ENCODE measurements at regions not wholly inside any gene's neighbourhood (a gene's known extent, or its start where the extent isn't known, plus 50 kb on each side); places are given as distances from the start of the nearest gene placed in this dataset.

DNA sequence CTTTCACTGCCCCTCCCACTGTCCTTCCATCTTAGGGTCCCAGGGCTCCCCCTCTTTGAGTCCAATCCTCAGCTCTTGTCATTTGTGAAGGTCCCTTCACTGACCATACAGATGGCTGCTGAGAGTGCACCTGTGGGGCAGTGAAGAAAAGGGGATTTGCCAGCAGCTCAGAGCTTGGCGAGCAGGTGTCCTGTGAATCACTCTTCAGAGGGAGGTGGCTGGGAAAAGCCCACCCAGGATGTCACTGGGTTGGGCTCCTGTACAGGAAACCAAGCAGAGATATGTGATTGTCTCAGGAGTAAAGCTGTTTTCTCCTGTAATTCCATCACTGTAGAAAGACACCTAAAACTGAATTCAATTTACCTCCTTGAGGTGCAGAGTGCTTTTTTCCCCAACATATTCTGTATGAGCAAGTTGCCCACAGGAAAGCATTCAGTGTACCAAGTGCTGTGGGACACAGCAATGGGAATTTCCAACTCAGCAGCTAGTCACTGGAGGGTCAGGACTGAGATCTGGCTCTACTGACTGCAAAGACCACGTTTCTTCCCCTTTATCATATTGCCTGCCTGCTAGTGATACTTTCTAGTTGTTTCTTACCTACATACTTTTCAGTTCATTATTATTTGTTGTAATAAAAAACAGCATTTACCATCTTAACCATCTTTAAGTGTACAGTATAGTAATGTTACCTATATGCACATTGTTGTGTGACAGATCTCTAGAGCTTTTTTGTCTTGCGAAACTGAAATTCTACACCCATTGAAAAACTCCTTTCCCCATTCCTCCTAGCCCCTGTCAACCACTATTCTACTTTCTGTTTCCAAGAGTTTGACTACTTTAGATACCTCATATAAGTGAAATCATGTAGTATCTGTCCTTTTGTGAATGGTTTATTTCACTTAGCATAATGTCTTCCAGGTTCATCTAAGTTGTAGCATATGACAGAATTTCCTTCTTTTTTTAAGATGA, 239.1 kb downstream of the TSN start:
- no peak for TF ChIP-seq CTCF (IDR thresholded peaks at IDR 0.05; ENCODE audit: low read depth, low read length, poor library complexity, severe bottlenecking)
- TF ChIP-seq EZH2phosphoT487 (IDR thresholded peaks at IDR 0.05; ENCODE audit: borderline replicate concordance, low read length): no peak
